ENCODE measurements at regions not wholly inside any gene's neighbourhood (a gene's known extent, or its start where the extent isn't known, plus 50 kb on each side); places are given as distances from the start of the nearest gene placed in this dataset.

DNA sequence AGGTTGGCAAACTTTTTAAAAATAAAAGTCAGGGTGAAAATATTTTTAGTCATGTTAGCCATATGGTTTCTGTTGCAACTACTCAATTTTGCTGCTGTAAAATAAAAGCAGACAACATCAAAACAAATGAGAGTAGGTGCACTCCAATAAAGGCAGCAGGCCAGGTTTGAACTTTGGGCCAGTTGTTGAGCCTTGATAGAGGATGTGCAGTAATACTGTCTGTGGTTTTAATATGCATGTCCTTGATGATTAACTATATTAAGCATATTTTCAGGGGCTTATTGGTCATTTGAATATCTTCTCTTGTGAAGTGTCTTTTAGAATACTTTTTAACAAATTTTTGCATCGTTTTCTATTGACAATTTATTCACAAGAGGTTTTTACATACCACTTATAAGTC lies 1399.9 kb upstream of the B3GALT2 start:
- no peaks in the 10 kb centered on the region for H3K4me1 ChIP-seq (ENCODE audit: control insufficient read depth in 1 of 2, insufficient read depth in 2 of 2, low read length in 2 of 2)
- H3K36me3 ChIP-seq (ENCODE audit: control insufficient read depth in 1 of 2, insufficient read depth in 2 of 2, low read length in 2 of 2): no peaks in the 10 kb centered on the region
- H3K14ac ChIP-seq (ENCODE audit: low read length): no peak overlapping the region
- no CpG with 5 or more reads among the region's 1 CpG for WGBS (ENCODE audit: extremely low coverage, insufficient coverage, insufficient read length)
- no peak overlapping the region for H2AFZ ChIP-seq (ENCODE audit: insufficient read depth, low read length, poor library complexity)
- no peak overlapping the region for H4K12ac ChIP-seq (ENCODE audit: low read depth, low read length)
- H3K9ac ChIP-seq (ENCODE audit: low read length): no peak overlapping the region
- H3K79me1 ChIP-seq (ENCODE audit: low read length): no peaks in the 10 kb centered on the region
- DNase-seq: no peak
- H3K4ac ChIP-seq (ENCODE audit: low read depth, low read length): no peak overlapping the region
- H3K9me3 ChIP-seq (ENCODE audit: insufficient read depth, low read depth, low read length): no peaks in the 10 kb centered on the region
- no peak overlapping the region for H4K8ac ChIP-seq (ENCODE audit: low read depth, low read length)
- H2BK120ac ChIP-seq (ENCODE audit: insufficient read depth, low read length, poor library complexity): no peak overlapping the region
- no peak overlapping the region for H3K27ac ChIP-seq (ENCODE audit: low read depth, low read length)
- H4K91ac ChIP-seq (ENCODE audit: low read depth, low read length): no peak overlapping the region
- H3K4me2 ChIP-seq (ENCODE audit: low read length): no peak overlapping the region
- no peaks in the 10 kb centered on the region for H3K27me3 ChIP-seq (ENCODE audit: insufficient read depth, low read length)
- H3K4me3 ChIP-seq (ENCODE audit: low read depth, low read length): no peak overlapping the region
- no peak overlapping the region for H3K23ac ChIP-seq (ENCODE audit: low read length)
- H3K79me2 ChIP-seq (ENCODE audit: control insufficient read depth, insufficient read depth, low read length, poor library complexity): no peaks in the 10 kb centered on the region
- no peak overlapping the region for H2BK12ac ChIP-seq (ENCODE audit: low read length)
- no peak overlapping the region for H2AK5ac ChIP-seq (ENCODE audit: low read length)
- H3K18ac ChIP-seq (ENCODE audit: low read length): no peak overlapping the region
- H2BK5ac ChIP-seq (ENCODE audit: low read depth, low read length, poor library complexity): no peak overlapping the region

DNA sequence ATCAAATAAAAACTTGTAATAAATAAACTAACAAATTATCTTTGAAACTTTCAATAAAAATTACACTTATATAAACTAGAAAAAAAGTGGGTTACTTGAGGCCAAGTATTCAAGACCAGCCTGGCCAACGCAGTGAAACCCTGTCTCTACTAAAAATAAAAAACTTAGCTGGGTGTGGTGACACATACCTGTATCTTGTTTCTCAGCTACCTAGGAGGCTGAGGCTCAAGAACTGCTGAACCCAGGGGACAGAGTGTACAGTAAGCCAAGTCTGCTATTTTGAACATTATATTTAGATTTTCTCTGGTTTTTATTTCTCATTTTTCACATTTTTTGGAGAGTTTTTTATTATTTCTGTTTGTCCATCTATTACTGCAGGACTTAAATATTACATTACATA lies 1397.6 kb upstream of the B3GALT2 start:
- Histone ChIP-seq H3K4me2 (ENCODE audit: low read length) (no peak overlapping the region), H2BK5ac (ENCODE audit: low read depth, low read length, poor library complexity) (no peak overlapping the region), H2BK120ac (ENCODE audit: insufficient read depth, low read length, poor library complexity) (no peak overlapping the region), H4K12ac (ENCODE audit: low read depth, low read length) (no peak overlapping the region), H4K91ac (ENCODE audit: low read depth, low read length) (no peak overlapping the region), H2AK5ac (ENCODE audit: low read length) (no peak overlapping the region), H3K18ac (ENCODE audit: low read length) (no peak overlapping the region), H3K9me3 (ENCODE audit: insufficient read depth, low read depth, low read length) (no peaks in the 10 kb centered on the region), H3K79me2 (ENCODE audit: control insufficient read depth, insufficient read depth, low read length, poor library complexity) (no peaks in the 10 kb centered on the region), H3K4ac (ENCODE audit: low read depth, low read length) (no peak overlapping the region), H3K27ac (ENCODE audit: low read depth, low read length) (no peak overlapping the region), H4K8ac (ENCODE audit: low read depth, low read length) (no peak overlapping the region), H2AFZ (ENCODE audit: insufficient read depth, low read length, poor library complexity) (no peak overlapping the region), H3K36me3 (ENCODE audit: control insufficient read depth in 1 of 2, insufficient read depth in 2 of 2, low read length in 2 of 2) (no peaks in the 10 kb centered on the region), H3K9ac (ENCODE audit: low read length) (no peak overlapping the region), H2BK12ac (ENCODE audit: low read length) (no peak overlapping the region), H3K23ac (ENCODE audit: low read length) (no peak overlapping the region), H3K14ac (ENCODE audit: low read length) (no peak overlapping the region), H3K79me1 (ENCODE audit: low read length) (no peaks in the 10 kb centered on the region), H3K27me3 (ENCODE audit: insufficient read depth, low read length) (no peaks in the 10 kb centered on the region), H3K4me1 (ENCODE audit: control insufficient read depth in 1 of 2, insufficient read depth in 2 of 2, low read length in 2 of 2) (no peaks in the 10 kb centered on the region), H3K4me3 (ENCODE audit: low read depth, low read length) (no peak overlapping the region)
- WGBS (ENCODE audit: extremely low coverage, insufficient coverage, insufficient read length): no CpG with 5 or more reads among the region's 1 CpG
- DNase-seq: no peak

- Histone ChIP-seq H3K4me2 (ENCODE audit: low read length) (no peak overlapping the region), H3K27me3 (ENCODE audit: insufficient read depth, low read length) (no peaks in the 10 kb centered on the region), H2BK12ac (ENCODE audit: low read length) (no peak overlapping the region), H4K8ac (ENCODE audit: low read depth, low read length) (no peak overlapping the region), H3K9ac (ENCODE audit: low read length) (no peak overlapping the region), H3K4me3 (ENCODE audit: low read depth, low read length) (no peak overlapping the region), H3K23ac (ENCODE audit: low read length) (no peak overlapping the region), H2AFZ (ENCODE audit: insufficient read depth, low read length, poor library complexity) (no peak overlapping the region), H4K12ac (ENCODE audit: low read depth, low read length) (no peak overlapping the region), H3K14ac (ENCODE audit: low read length) (no peak overlapping the region), H3K18ac (ENCODE audit: low read length) (no peak overlapping the region), H3K79me1 (ENCODE audit: low read length) (no peaks in the 10 kb centered on the region), H2BK5ac (ENCODE audit: low read depth, low read length, poor library complexity) (no peak overlapping the region), H4K91ac (ENCODE audit: low read depth, low read length) (no peak overlapping the region), H3K36me3 (ENCODE audit: control insufficient read depth in 1 of 2, insufficient read depth in 2 of 2, low read length in 2 of 2) (no peaks in the 10 kb centered on the region), H2BK120ac (ENCODE audit: insufficient read depth, low read length, poor library complexity) (no peak overlapping the region), H3K9me3 (ENCODE audit: insufficient read depth, low read depth, low read length) (no peaks in the 10 kb centered on the region), H3K4ac (ENCODE audit: low read depth, low read length) (no peak overlapping the region), H2AK5ac (ENCODE audit: low read length) (no peak overlapping the region), H3K4me1 (ENCODE audit: control insufficient read depth in 1 of 2, insufficient read depth in 2 of 2, low read length in 2 of 2) (no peaks in the 10 kb centered on the region), H3K79me2 (ENCODE audit: control insufficient read depth, insufficient read depth, low read length, poor library complexity) (no peaks in the 10 kb centered on the region), H3K27ac (ENCODE audit: low read depth, low read length) (no peak overlapping the region)
- no peak for DNase-seq
These were observed 1384.1 kb upstream of the B3GALT2 start for GRCh38 chr1:194570476-194570875.

DNA sequence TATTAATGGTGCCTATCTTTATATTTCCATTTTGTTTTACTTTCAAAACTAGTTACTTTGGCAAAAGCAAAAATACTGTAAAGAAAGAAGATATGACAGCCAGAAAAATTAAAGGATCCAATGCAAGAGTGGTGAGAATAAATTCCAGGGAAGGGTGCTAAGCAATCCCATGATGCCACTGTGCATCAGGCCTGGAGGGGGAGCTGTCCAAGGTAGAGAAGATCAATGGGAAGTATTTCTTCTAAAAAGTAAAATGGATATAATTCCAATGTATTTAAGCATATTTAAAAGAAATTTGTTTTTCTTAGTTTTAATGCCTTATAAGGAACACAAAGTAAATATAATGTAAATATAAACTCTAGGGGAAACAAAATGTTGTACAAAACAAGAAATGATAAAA lies 1382.2 kb upstream of the B3GALT2 start:
- H3K27me3 ChIP-seq (ENCODE audit: insufficient read depth, low read length): no peaks in the 10 kb centered on the region

GRCh38 chr1:194548071-194548470 lies 1361.7 kb upstream of the B3GALT2 start:
- H3K18ac ChIP-seq (ENCODE audit: low read length): no peak overlapping the region
- H3K79me1 ChIP-seq (ENCODE audit: low read length): no peaks in the 10 kb centered on the region
- no peak overlapping the region for H3K4me3 ChIP-seq (ENCODE audit: low read depth, low read length)
- no peak overlapping the region for H4K91ac ChIP-seq (ENCODE audit: low read depth, low read length)
- no peak overlapping the region for H2BK120ac ChIP-seq (ENCODE audit: insufficient read depth, low read length, poor library complexity)
- H3K36me3 ChIP-seq (ENCODE audit: control insufficient read depth in 1 of 2, insufficient read depth in 2 of 2, low read length in 2 of 2): no peaks in the 10 kb centered on the region
- no peak overlapping the region for H3K27ac ChIP-seq (ENCODE audit: low read depth, low read length)
- H3K23ac ChIP-seq (ENCODE audit: low read length): no peak overlapping the region
- H2BK12ac ChIP-seq (ENCODE audit: low read length): no peak overlapping the region
- H3K79me2 ChIP-seq (ENCODE audit: control insufficient read depth, insufficient read depth, low read length, poor library complexity): no peaks in the 10 kb centered on the region
- no peaks in the 10 kb centered on the region for H3K4me1 ChIP-seq (ENCODE audit: control insufficient read depth in 1 of 2, insufficient read depth in 2 of 2, low read length in 2 of 2)
- H2AFZ ChIP-seq (ENCODE audit: insufficient read depth, low read length, poor library complexity): no peak overlapping the region
- H2BK5ac ChIP-seq (ENCODE audit: low read depth, low read length, poor library complexity): no peak overlapping the region
- no peak overlapping the region for H3K9ac ChIP-seq (ENCODE audit: low read length)
- H3K14ac ChIP-seq (ENCODE audit: low read length): no peak overlapping the region
- no peak overlapping the region for H4K12ac ChIP-seq (ENCODE audit: low read depth, low read length)
- no peak overlapping the region for H3K4ac ChIP-seq (ENCODE audit: low read depth, low read length)
- no peak overlapping the region for H4K8ac ChIP-seq (ENCODE audit: low read depth, low read length)
- H2AK5ac ChIP-seq (ENCODE audit: low read length): no peak overlapping the region
- H3K4me2 ChIP-seq (ENCODE audit: low read length): no peak overlapping the region
- DNase-seq: no peak
- H3K27me3 ChIP-seq (ENCODE audit: insufficient read depth, low read length): no peaks in the 10 kb centered on the region
- H3K9me3 ChIP-seq (ENCODE audit: insufficient read depth, low read depth, low read length): no peaks in the 10 kb centered on the region

More for the DNA sequence above, 1382.2 kb upstream of the B3GALT2 start:
- H3K36me3 ChIP-seq (ENCODE audit: control insufficient read depth in 1 of 2, insufficient read depth in 2 of 2, low read length in 2 of 2): no peaks in the 10 kb centered on the region
- H3K79me1 ChIP-seq (ENCODE audit: low read length): no peaks in the 10 kb centered on the region
- H2BK120ac ChIP-seq (ENCODE audit: insufficient read depth, low read length, poor library complexity): no peak overlapping the region
- H3K14ac ChIP-seq (ENCODE audit: low read length): no peak overlapping the region
- no peaks in the 10 kb centered on the region for H3K79me2 ChIP-seq (ENCODE audit: control insufficient read depth, insufficient read depth, low read length, poor library complexity)
- H4K91ac ChIP-seq (ENCODE audit: low read depth, low read length): no peak overlapping the region
- no peak overlapping the region for H4K8ac ChIP-seq (ENCODE audit: low read depth, low read length)
- H2AK5ac ChIP-seq (ENCODE audit: low read length): no peak overlapping the region
- no peak overlapping the region for H2BK12ac ChIP-seq (ENCODE audit: low read length)
- no peak overlapping the region for H3K18ac ChIP-seq (ENCODE audit: low read length)
- H4K12ac ChIP-seq (ENCODE audit: low read depth, low read length): no peak overlapping the region
- no peak overlapping the region for H3K4me2 ChIP-seq (ENCODE audit: low read length)
- no peaks in the 10 kb centered on the region for H3K4me1 ChIP-seq (ENCODE audit: control insufficient read depth in 1 of 2, insufficient read depth in 2 of 2, low read length in 2 of 2)
- H3K23ac ChIP-seq (ENCODE audit: low read length): no peak overlapping the region
- no peak overlapping the region for H3K4me3 ChIP-seq (ENCODE audit: low read depth, low read length)
- no peak for DNase-seq
- no peak overlapping the region for H3K9ac ChIP-seq (ENCODE audit: low read length)
- H3K27ac ChIP-seq (ENCODE audit: low read depth, low read length): no peak overlapping the region
- H3K9me3 ChIP-seq (ENCODE audit: insufficient read depth, low read depth, low read length): no peaks in the 10 kb centered on the region
- no peak overlapping the region for H2BK5ac ChIP-seq (ENCODE audit: low read depth, low read length, poor library complexity)
- no peak overlapping the region for H2AFZ ChIP-seq (ENCODE audit: insufficient read depth, low read length, poor library complexity)
- H3K4ac ChIP-seq (ENCODE audit: low read depth, low read length): no peak overlapping the region
